GM18870 (cell line): ENCODE measurements at regions not wholly inside any gene's neighbourhood (a gene's known extent, or its start where the extent isn't known, plus 50 kb on each side); places are given as distances from the start of the nearest gene placed in this dataset.
"Not testable (repeated sequence)": the region's sequence is repeated elsewhere in the genome, so short reads cannot be mapped to it uniquely, and the experiment has no call there.

Experiments used
- ATAC-seq: cut with Tn5 transposase; IDR thresholded peaks from one replicate; pipeline ENCODE4 v1.9.1; 2021; ENCODE audit warnings: moderate library complexity; ENCODE audit not compliant: unreplicated experiment

DNA sequence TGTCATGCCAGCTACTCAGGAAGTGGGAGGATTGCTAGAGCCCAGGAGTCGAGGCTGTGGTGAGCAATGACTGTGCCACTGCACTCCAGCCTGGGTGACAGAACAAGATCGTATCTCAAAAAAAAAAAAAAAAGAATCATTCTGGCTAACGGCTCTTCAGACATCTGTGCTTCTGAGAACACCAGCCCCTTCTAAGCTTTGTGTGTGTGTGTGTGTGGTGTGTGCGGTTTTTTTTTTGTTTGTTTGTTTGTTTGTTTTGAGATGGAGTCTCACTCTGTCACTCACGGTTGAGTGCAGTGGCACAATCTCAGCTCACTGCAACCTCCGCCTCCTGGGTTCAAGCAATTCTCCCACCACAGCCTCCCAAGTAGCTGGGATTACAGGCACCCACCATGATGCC is 79.4 kb upstream of the DRD5 start:
- not testable (repeated sequence) for ATAC-seq

- not testable (repeated sequence) for ATAC-seq
Observed at GRCh38 chr4:9702696-9703095, 78.7 kb upstream of the DRD5 start.

- no peak for ATAC-seq
Observed at GRCh38 chr4:9703391-9703790, 78.0 kb upstream of the DRD5 start.

GRCh38 chr4:9704126-9704525 is 77.3 kb upstream of the DRD5 start:
- not testable (repeated sequence) for ATAC-seq

GRCh38 chr4:9704551-9705332 is 76.7 kb upstream of the DRD5 start:
- ATAC-seq = no peak

GRCh38 chr4:9707281-9707680 is 74.2 kb upstream of the DRD5 start:
- ATAC-seq = not testable (repeated sequence)

DNA sequence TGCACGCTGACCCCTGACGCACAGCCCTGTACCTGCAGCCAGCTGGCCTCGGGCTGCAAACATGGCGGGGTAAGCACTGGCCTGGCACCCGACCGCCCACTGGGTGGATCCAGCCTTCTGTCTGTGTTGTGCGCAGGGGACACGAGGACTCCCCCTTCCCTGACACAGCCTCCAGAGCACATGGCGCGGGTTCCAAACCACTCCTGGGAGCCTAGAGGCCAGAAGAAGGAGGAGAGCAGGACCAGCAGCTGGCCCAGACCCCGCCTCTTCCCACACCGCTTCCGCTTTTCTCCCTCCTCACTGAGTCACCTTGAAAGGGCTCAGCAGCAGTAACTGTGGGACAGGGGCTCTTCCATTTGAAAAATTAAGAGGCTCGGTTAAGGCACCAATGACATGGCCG is 73.5 kb upstream of the DRD5 start:
- not testable (repeated sequence) for ATAC-seq

DNA sequence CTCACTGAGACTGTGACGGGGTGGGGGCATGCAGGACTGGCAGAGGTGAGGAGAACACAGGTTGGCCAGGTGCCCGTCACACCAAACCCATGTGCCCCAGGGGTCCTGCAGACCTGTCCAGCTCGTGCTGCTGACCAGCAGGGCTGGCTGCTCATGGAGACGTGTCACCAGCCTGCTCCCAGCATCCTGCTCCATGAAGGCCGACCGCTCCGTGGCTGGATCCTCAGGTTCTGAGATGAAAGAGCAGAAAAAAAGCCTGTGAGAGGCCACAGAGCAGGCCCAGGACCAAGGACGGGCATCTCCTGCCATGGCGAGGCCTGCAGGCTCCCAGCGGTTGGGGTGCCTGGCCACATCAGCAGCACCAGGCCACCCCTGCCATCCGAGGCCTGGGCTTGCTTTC is 71.7 kb upstream of the DRD5 start:
- no peak for ATAC-seq

GRCh38 chr4:9715271-9715670 is 66.2 kb upstream of the DRD5 start:
- not testable (repeated sequence) for ATAC-seq

DNA sequence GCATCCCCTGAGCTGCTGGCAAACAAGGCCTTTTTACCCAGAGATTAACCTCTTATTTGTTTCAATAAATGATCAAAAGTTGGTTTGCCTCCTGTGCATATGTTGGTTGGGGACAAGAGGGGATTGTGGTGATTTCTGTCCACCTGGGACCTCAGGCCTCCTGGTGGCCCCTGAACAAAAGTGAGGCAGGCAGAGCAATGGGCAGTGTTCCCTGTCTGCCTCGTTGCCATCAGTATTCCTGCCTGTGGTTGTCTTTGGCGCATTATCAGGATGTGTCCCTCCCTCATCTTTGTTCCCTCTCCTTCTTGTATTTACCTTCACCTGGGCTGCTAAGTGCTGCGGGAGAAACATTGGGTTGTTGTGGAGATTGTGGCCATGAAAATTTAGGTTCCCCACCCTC is 65.3 kb upstream of the DRD5 start:
- no peak for ATAC-seq

GRCh38 chr4:9718246-9718939 is 63.0 kb upstream of the DRD5 start:
- ATAC-seq = not testable (repeated sequence)

DNA sequence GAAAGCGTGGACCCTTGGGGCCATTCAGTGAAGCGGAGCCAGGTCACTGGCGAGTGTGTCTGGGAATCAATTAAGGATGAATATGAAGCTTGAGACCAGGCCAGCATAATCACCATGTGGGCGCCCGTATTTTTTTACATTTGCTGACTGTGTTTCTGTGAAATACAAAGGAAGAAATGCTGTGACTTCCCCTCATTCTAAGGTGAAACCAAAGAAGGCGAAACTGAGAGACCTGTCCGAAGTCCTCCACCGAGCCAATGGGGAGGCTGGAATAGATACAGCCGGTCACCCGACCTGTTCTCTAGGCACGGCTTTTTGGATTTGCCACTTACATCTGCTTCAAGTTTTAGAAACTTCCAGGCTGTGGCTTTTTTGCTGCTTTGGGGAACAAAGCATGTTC is 59.3 kb upstream of the DRD5 start:
- not testable (repeated sequence) for ATAC-seq
